Sciatic nerve (tissue), 2 donors: ENCODE measurements at regions not wholly inside any gene's neighbourhood (a gene's known extent, or its start where the extent isn't known, plus 50 kb on each side); places are given as distances from the start of the nearest gene placed in this dataset.
"Not testable (repeated sequence)": the region's sequence is repeated elsewhere in the genome, so short reads cannot be mapped to it uniquely, and the experiment has no call there.

ENCODE experiments used
- ATAC-seq: fragments of 200-7000 bp; cut with Tn5 transposase; one replicate; pipeline ENCODE4 v1.9.1; 2020; ENCODE audit warnings: mild to moderate bottlenecking, moderate library complexity
- DNase-seq: peaks from one replicate; pipeline ENCODE4 v3.0.0-alpha.2; 2020; ENCODE audit warnings: low spot score
- intact Hi-C: fragments of 100-400 bp; cut with DNase I; formaldehyde crosslinking; loops from one replicate; pipeline ENCODE4 v1.14.2; 2022
- donor health status: DM: no; HTN: no; CAD: no.
- donor health status: DM: no; HTN: no; CAD: no.

DNA sequence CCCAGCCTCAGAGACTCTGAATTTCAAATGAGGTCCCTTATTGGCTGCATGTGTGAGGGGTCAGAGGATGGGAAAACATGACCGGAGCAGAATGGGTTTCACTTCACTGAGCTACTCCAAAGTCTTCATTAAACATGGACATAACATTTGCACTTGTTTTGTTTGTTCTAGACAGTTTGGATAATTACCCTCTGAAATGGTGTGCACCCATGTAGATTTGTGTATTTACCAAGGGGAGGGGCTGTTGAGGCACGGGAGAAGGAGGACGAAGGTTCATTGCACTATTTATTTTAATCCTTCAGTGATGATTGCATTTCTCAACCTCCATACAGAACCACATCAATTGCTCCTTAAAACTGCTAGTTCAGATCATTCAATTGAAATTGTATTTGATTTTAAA is 364.2 kb downstream of the TFAP2B start:
- no peak for DNase-seq
- intact Hi-C loops = no loop called here

DNA sequence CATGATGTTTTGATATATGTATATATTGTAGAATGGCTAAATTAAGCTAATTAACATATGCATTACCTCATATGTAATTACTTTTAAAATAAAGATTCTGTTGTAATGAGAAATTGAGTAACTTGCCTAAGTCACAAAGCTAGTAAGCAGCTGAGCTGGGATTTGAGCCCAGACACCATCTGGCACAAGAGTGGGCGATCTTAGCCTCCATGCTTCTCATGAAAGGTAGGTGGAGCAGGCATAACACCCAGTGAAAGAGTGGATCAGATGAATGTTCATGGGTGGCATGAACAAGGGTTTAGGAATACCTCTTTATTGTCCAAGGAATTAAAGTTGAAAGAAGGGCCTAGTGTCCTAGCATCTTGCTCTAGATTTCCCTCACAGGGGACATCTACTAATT is 365.4 kb downstream of the TFAP2B start:
- intact Hi-C loops = no loop called here
- ATAC-seq (no peak), DNase-seq (no peak)

More for the DNA sequence above, 364.2 kb downstream of the TFAP2B start:
- no peak for ATAC-seq

DNA sequence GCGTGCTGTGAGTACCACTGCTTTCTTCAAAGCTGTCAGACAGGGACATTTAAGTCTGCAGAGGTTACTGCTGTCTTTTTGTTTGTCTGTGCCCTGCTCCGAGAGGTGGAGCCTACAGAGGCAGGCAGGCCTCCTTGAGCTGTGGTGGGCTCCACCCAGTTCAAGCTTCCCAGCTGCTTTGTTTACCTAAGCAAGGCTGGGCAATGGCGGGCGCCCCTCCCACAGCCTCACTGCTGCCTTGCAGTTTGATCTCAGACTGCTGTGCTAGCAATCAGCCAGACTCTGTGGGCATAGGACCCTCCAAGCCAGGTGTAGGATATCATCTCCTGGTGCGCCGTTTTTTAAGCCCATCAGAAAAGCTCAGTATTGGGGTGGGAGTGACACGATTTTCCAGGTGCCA is 374.5 kb downstream of the TFAP2B start:
- intact Hi-C loops, ATAC-seq, DNase-seq: not testable (repeated sequence)

DNA sequence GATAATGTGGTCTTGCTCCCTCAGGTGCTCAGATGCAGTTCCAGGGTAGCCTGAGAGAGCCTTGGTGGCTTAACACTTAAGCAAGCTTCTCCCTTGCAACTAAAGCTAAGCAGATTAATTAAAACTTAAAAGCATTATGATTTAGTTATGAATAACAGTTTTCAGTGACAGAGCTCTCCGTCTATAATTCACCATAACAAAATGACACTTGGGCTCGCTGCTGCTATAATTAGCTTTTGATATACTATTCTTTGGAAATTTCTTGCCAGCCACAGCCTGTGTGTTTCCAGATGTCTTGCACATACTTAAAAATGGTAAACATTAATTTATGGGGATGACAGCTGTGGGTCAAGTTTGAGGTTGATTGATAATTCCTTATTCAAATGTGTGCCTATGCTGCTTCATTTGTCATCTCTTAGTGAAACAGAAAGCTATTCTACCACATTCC is 380.5 kb downstream of the TFAP2B start:
- no peak for DNase-seq
- intact Hi-C loops = no loop called here
- no peak for ATAC-seq

DNA sequence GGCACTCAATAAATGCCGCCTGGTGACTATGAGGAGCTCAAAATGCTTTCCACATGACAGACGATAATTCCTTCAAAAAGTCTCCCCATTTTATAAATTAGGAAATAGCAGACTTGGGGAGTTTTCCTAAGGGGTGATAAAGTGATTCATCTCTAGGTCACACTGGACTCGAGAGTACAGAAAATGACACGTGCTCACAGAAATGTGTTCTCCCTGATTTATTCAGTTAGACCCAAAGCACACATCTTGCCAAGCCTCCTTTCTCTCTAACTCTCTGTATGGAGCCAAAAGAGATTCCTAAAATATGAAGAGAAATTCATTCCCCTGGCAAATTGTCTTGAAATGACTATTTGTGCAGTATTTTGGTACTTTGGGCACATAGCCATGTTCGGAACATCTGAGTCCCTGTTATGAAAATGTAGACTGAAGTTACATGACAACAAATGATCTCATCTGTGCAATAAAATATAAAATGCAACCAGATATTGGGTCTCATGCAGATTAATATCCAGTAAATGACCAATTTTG is 381.1 kb downstream of the TFAP2B start:
- intact Hi-C loops = no loop called here
- ATAC-seq (no peak), DNase-seq (no peak)

DNA sequence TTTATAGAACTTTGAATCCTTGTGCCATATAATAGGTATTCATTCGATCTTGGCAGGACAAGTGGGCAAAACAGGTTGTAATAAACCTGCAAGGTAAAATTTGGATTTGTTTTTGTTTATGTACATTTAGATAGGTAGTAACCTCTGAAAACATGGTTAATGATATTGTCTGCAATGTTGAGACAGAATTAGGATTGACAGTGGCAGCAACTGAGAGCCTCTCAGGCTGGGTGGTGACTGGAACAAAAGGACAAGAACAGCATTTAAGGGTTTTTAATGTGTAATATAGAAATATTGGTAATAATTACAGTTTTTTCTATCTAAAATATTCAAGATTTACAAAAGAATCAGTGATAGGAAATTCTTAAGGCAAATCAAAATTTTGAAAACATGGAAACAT is 382.0 kb downstream of the TFAP2B start:
- no peak for DNase-seq
- no peak for ATAC-seq
- intact Hi-C loops = no loop called here

DNA sequence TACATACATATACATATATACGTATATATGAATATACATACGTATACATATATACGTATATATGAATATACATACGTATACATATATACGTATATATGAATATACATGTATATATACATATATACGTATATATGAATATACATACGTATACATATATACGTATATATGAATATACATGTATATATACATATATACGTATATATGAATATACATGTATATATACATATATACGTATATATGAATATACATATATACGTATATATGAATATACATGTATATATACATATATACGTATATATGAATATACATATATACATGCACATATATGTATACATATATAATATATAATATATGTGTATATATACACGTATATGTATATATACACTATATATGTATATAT is 384.0 kb downstream of the TFAP2B start:
- ATAC-seq, intact Hi-C loops, DNase-seq: not testable (repeated sequence)

DNA sequence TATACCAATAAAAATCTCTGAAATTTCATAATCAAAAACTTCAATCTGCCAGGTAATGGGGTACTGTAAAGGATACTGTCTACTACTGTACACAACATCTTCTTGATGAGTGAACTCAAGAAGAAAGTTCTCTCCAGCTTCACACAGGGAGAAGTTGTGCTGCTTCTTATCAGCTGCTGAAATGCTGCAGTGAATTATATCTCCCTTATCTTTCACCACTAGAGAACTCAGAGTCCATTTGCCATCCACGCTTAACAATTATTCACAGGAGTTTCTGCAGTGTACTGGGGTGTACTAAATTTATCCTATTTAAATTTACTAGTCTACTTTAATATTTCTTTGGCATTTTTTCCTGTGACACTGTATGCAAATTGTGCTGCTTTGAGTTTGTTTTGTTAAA is 384.8 kb downstream of the TFAP2B start:
- DNase-seq (no peak), ATAC-seq (no peak)
- intact Hi-C loops = no loop called here

DNA sequence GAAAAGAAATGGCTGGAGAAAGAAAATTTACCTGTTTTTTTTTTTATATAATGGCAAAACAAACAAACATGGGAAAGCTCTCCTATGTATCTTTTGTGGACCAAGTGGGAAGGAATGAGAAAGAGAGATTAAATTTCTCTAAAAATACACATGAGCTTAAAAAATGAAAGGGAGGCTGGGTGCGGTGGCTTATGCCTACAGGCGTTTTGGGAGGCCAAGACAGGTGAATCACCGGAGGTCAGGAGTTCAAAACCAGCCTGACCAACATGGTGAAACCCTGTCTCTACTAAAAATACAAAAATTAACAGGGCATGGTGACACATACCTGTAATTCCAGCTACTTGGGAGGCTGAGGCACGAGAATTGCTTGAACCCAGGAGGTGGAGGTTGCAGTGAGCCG is 388.0 kb downstream of the TFAP2B start:
- DNase-seq, ATAC-seq, intact Hi-C loops: not testable (repeated sequence)

DNA sequence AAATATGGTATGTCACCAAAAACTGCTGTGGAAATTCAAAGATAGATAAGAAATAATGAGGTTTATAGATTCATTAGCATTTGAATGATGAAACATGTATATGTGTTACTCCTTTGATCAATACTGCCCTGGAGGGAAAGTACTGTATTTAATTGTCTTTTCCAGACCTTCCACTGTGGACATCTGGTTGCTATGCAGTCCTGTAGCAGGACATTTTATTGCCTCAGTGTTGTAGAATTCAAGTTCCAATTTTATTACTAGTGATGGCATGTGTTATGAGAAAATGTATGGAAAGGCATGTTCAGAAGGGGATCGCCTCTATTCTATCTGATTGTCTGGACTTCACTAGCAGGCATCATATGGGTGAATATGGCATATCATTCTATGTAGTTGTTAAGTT is 391.0 kb downstream of the TFAP2B start:
- ATAC-seq (no peak), DNase-seq (no peak)
- intact Hi-C loops = no loop called here

DNA sequence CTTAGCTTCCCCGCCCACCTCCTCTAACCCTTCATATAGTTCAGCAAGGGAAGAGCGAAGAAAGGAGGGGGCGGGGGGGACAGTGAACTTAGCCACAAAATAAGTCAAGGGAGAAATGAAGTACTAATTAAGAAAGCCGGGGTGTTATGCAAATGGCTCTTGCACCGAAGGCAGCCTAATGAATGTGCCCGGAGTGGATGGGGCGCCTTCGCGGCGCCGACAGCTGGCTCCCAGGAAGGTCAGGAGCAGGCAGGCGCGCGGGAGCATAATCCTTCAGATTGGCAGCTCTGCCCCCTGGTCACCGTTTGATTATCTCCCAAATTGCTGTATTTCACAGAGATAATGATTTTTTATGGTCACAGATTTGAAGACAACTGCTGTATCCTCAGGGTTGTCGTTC is 395.1 kb downstream of the TFAP2B start:
- intact Hi-C loops = no loop called here
- ATAC-seq (no peak), DNase-seq (no peak)

DNA sequence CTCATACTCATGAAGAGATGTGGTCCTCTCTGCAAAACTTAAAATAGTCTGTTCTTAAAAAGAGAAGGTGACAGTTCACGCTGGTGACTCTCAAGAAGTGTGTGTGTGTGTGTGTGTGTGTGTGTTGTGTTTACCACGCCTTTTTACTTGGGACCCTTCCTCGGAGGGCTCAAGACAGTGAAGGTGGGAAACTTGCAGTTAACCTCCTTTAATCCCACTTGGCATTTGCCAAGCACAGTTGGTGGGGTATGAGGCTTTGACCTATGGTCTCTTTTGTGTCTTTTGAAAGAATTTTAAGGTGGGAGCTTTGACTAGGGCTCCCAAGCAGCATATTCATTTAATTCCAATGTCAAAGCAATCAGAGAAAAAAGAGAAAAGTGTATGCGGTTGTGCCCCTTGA is 395.8 kb downstream of the TFAP2B start:
- intact Hi-C loops = no loop called here
- ATAC-seq (no peak), DNase-seq (no peak)

DNA sequence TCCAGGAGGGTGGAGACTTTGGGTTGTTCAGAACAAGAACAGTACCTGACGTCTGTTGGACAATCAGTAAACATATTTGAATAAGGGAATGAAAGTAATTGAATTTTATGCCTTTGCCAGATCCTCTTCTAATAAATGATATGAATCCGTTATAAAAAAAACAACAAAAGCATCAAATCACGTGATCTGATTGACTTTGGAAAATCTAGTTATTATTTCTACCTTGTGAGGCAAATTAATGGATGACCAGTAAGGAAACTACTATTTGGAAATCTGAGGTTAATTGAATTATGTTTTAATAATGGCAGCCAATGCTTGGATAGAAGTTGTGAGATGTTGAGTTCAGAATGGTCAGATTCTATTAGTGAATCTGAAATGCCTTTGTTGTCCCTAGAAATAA is 399.5 kb downstream of the TFAP2B start:
- no peak for ATAC-seq
- intact Hi-C loops = no loop called here

DNA sequence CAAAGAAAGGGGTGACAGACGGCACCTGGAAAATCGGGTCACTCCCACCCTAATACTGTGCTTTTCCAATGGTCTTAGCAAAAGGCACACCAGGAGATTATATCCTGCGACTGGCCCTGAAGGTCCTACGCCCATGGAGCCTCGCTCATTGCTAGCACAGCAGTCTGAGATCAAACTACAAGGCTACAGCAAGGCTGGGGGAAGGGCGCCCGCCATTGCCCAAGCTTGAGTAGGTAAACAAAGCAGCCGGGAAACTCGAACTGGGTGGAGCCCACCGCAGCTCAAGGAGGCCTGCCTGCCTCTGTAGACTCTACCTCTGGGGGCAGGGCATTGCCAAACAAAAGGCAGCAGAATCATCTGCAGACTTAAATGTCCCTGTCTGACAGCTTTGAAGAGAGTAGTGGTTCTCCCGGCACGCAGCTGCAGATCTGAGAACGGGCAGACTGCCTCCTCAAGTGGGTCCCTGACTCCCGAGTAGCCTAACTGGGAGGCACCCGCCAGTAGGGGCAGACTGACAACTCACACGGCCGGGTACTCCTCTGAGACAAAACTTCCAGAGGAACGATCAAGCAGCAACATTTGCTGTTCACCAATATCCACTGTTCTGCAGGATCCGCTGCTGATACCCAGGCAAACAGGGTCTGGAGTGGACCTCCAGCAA is 406.0 kb downstream of the TFAP2B start:
- DNase-seq, intact Hi-C loops: not testable (repeated sequence)

More for the DNA sequence above, 399.5 kb downstream of the TFAP2B start:
- DNase-seq = no peak

DNA sequence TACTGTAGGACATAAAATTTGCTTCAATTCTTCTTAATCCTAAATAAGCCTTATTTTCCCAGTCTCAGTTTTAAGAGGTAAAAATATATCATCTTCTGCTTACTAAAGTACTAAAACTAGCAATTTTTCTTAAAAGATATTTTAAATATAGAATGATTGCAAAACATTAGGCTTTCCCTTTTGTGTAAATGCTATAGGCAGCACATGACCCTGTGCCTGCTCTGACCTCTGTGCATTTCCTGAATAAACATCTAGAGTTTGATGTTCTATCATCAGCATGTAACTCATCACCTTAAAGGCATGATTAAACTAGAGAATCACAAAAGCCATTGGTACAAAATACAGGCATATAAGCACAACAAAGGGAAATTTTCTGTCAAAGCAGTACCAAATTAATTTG is 422.7 kb downstream of the TFAP2B start:
- intact Hi-C loops = no loop called here
- DNase-seq = no peak
- ATAC-seq = no peak

More for the DNA sequence above, 406.0 kb downstream of the TFAP2B start:
- not testable (repeated sequence) for ATAC-seq

DNA sequence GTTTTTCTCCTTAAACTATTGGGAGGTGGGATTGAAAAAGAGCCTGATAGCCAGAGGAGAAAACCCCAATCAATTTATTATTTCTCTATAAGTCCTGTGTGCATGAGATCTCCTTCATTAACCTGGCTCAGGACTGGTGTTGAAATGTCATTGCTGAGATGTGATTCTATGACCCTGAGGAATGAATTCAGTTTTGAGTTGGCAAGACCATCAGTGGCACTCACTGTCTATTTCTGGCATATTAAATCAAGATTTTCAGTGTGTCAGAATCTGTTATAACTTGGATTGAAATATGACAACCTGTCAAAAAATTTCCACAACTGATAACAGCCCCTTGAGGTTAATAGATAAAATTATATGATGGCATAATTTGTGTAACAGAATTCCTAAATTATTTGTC is 431.1 kb downstream of the TFAP2B start:
- intact Hi-C loops = no loop called here
- no peak for ATAC-seq
- no peak for DNase-seq

DNA sequence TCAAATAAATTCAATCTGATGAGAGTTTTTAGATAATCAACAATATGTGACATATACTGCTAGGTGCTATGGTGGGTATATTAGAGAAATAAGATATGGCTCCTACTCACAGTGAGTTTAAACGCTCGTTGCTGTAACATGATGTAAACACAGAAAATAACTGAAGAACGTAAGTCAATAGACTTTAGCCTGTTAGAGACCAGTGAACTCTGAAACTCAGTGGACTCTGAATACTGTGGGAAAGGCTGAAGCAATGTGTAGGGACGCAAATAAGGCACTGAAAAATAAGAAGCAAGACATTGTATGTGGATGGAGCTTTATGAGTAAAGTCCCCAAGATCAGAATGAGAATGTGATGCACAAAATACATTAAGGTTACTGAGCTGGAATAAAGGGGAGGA is 431.6 kb downstream of the TFAP2B start:
- ATAC-seq = no peak
- DNase-seq = no peak
- intact Hi-C loops = no loop called here

DNA sequence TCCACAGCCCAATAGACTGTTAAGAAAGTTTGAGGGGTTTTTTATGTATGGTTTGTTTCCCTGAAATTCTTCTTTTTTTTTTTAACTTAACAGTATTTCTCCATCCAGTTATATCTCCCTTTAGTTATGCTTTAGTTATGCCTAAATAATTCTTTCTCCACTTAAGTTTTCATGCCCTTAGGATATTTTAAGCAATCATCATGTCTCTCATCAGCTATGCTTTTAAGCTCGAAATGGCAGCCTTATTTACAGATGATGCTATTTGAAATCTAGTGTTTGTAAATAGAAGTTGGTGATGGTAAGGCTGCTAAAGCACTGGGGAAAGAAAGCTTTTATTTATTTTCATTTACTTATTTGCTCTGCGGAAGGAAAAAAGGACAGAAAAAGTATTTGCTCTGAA is 439.3 kb downstream of the TFAP2B start:
- no peak for DNase-seq
- intact Hi-C loops = no loop called here
- ATAC-seq = no peak

DNA sequence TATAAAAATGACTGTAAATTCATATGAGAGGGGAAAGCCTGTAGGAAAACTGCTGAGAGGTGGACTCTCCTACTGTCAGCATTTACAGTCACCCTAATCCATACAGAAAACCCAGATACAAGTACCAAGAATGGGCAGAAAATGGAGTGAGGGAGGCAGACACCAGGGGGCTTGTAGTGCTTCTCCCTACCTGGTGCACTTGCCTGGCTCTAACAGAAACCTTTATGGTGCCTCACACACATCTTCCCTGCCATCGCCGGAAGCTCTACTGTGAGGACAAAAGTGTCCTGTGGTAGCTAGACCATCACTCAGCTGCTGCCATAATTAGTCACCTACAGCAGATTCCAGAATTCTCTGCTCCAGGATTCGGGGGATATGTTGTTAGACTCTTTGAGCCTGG is 441.3 kb downstream of the TFAP2B start:
- no peak for DNase-seq

DNA sequence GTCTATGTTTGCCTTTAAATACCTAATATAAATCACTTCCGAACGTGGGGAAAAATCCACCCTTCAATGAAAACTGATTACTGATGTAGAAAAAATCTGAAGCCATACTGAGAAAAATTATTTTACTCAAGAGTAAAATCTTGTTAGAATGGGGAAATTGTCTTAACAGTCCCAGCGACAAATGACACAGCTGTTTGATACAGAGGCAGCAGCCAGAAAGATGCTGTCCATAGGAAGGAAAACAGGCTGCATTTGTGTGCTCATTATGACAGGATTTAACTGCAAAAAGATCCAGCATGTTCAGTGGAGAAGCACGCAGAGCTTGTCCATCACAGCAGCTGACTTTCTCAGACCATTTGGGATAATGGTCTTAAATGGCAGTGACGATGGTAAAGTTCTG is 443.0 kb downstream of the TFAP2B start:
- DNase-seq = no peak
- ATAC-seq = no peak
- intact Hi-C loops = no loop called here

More for the DNA sequence above, 441.3 kb downstream of the TFAP2B start:
- intact Hi-C loops = no loop called here
- no peak for ATAC-seq

DNA sequence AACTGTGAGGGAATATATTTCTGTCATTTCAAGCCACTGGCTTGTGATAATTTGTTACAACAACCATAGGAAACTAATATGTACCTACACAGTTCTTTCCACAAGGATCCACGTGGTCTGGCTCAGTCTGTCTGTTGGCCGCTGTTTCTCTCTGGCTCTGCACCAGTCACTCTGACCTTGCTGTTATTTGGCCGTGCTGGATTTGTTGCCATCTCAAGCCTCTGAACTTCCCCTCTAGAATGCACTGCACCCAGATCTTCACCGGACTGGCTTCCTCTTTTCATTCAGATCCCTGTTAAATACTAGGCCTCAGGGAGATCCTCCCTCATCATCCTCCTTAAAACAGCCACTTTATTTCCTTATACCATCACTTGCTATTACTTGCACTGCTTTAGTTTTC is 446.8 kb downstream of the TFAP2B start:
- ATAC-seq (peak; percentile 58), DNase-seq (no peak)
- intact Hi-C loops = no loop called here
